HG03342 (cell line): ENCODE measurements at regions not wholly inside any gene's neighbourhood (a gene's known extent, or its start where the extent isn't known, plus 50 kb on each side); places are given as distances from the start of the nearest gene placed in this dataset.

Source experiments
- ATAC-seq: cut with Tn5 transposase; IDR thresholded peaks from one replicate; pipeline ENCODE4 v1.9.1; 2021; ENCODE audit warnings: mild to moderate bottlenecking, moderate library complexity; ENCODE audit not compliant: unreplicated experiment

- no peak for ATAC-seq
Measured at GRCh38 chr5:112112346-112112745, 306.7 kb downstream of the EPB41L4A start.

GRCh38 chr5:112109331-112110007, 309.6 kb downstream of the EPB41L4A start:
- ATAC-seq = no peak

- ATAC-seq = no peak
Measured at GRCh38 chr5:112106878-112107277, 312.2 kb downstream of the EPB41L4A start.

GRCh38 chr5:112097768-112098167, 321.3 kb downstream of the EPB41L4A start:
- ATAC-seq = no peak

- no peak for ATAC-seq
Measured at GRCh38 chr5:112087222-112087621, 330.2 kb upstream of the NREP start.

GRCh38 chr5:112086740-112087139, 329.7 kb upstream of the NREP start:
- no peak for ATAC-seq

- no peak for ATAC-seq
Measured at GRCh38 chr5:112084149-112084548, 327.2 kb upstream of the NREP start.

GRCh38 chr5:112083623-112084022, 326.6 kb upstream of the NREP start:
- ATAC-seq = no peak

- peak; percentile 85 for ATAC-seq
Measured at GRCh38 chr5:112077180-112077579, 320.2 kb upstream of the NREP start.

- no peak for ATAC-seq
Measured at GRCh38 chr5:112070022-112070421, 313.0 kb upstream of the NREP start.

GRCh38 chr5:112069329-112069728, 312.3 kb upstream of the NREP start:
- no peak for ATAC-seq

GRCh38 chr5:112068593-112068992, 311.6 kb upstream of the NREP start:
- ATAC-seq = no peak

GRCh38 chr5:112065781-112066180, 308.8 kb upstream of the NREP start:
- ATAC-seq = no peak

GRCh38 chr5:112064956-112065355, 308.0 kb upstream of the NREP start:
- no peak for ATAC-seq

GRCh38 chr5:112064271-112064701, 307.3 kb upstream of the NREP start:
- ATAC-seq = no peak

- ATAC-seq = no peak
Measured at GRCh38 chr5:112063856-112064255, 306.9 kb upstream of the NREP start.

GRCh38 chr5:112063191-112063590, 306.2 kb upstream of the NREP start:
- no peak for ATAC-seq

GRCh38 chr5:112062181-112062580, 305.2 kb upstream of the NREP start:
- ATAC-seq = no peak

GRCh38 chr5:112061666-112062065, 304.7 kb upstream of the NREP start:
- ATAC-seq = no peak

GRCh38 chr5:112059579-112060135, 302.7 kb upstream of the NREP start:
- ATAC-seq = no peak

- no peak for ATAC-seq
Measured at GRCh38 chr5:112049738-112050137, 292.7 kb upstream of the NREP start.

- ATAC-seq = no peak
Measured at GRCh38 chr5:112036206-112036605, 279.2 kb upstream of the NREP start.

GRCh38 chr5:112034421-112034979, 277.5 kb upstream of the NREP start:
- no peak for ATAC-seq
